ENCODE measurements at regions not wholly inside any gene's neighbourhood (a gene's known extent, or its start where the extent isn't known, plus 50 kb on each side); places are given as distances from the start of the nearest gene placed in this dataset.

GRCh38 chr4:92129408-92129994, 174.3 kb upstream of the GRID2 start:
- Histone ChIP-seq H3K27me3 (ENCODE audit: control insufficient read depth in 2 of 2, insufficient read depth in 1 of 2, low read length in 1 of 2) (no peaks in the 10 kb centered on the region), H3K4me1 (ENCODE audit: control insufficient read depth in 2 of 2, insufficient read depth in 2 of 2, low read length in 2 of 2) (no peaks in the 10 kb centered on the region), H3K9me3 (ENCODE audit: control insufficient read depth in 2 of 2, insufficient read depth in 1 of 2, low read length in 1 of 2) (peaks cover 5 to 17% of the 10 kb centered on the region in 2 donors), H3K27ac (ENCODE audit: low read depth in 1 of 2, low read length in 1 of 2) (no peak overlapping the region), H3K36me3 (ENCODE audit: control insufficient read depth in 2 of 2, insufficient read depth in 2 of 2, low read length in 1 of 2) (no peaks in the 10 kb centered on the region), H3K4me3 (ENCODE audit: low read length in 2 of 2) (no peak overlapping the region)
- DNase-seq (ENCODE audit: low read depth in 6 of 9, low spot score in 9 of 9) = no peak
- WGBS = 90% methylated on average over 5 of the region's 5 CpGs

- Histone ChIP-seq H3K27me3 (ENCODE audit: control insufficient read depth in 2 of 2, insufficient read depth in 1 of 2, low read length in 1 of 2) (no peaks in the 10 kb centered on the region), H3K4me3 (ENCODE audit: low read length in 2 of 2) (no peak overlapping the region), H3K4me1 (ENCODE audit: control insufficient read depth in 2 of 2, insufficient read depth in 2 of 2, low read length in 2 of 2) (no peaks in the 10 kb centered on the region), H3K36me3 (ENCODE audit: control insufficient read depth in 2 of 2, insufficient read depth in 2 of 2, low read length in 1 of 2) (no peaks in the 10 kb centered on the region), H3K9me3 (ENCODE audit: control insufficient read depth in 2 of 2, insufficient read depth in 1 of 2, low read length in 1 of 2) (no peaks in the 10 kb centered on the region), H3K27ac (ENCODE audit: low read depth in 1 of 2, low read length in 1 of 2) (no peak overlapping the region)
- DNase-seq (ENCODE audit: low read depth in 6 of 9, low spot score in 9 of 9) = no peak
- WGBS = 92% methylated on average over 3 of the region's 3 CpGs
These were observed 167.3 kb upstream of the GRID2 start for GRCh38 chr4:92136434-92136833.

GRCh38 chr4:92163348-92163747, 140.4 kb upstream of the GRID2 start:
- 88% methylated on average over 2 of the region's 2 CpGs for WGBS
- H3K27ac ChIP-seq (ENCODE audit: low read depth in 1 of 2, low read length in 1 of 2) = no peak overlapping the region
- no peaks in the 10 kb centered on the region for H3K36me3 ChIP-seq (ENCODE audit: control insufficient read depth in 2 of 2, insufficient read depth in 2 of 2, low read length in 1 of 2)
- peaks cover 0 to 3% of the 10 kb centered on the region in 2 donors for H3K9me3 ChIP-seq (ENCODE audit: control insufficient read depth in 2 of 2, insufficient read depth in 1 of 2, low read length in 1 of 2)
- no peaks in the 10 kb centered on the region for H3K4me1 ChIP-seq (ENCODE audit: control insufficient read depth in 2 of 2, insufficient read depth in 2 of 2, low read length in 2 of 2)
- no peak overlapping the region for H3K4me3 ChIP-seq (ENCODE audit: low read length in 2 of 2)
- DNase-seq (ENCODE audit: low read depth in 6 of 9, low spot score in 9 of 9) = no peak
- H3K27me3 ChIP-seq (ENCODE audit: control insufficient read depth in 2 of 2, insufficient read depth in 1 of 2, low read length in 1 of 2) = no peaks in the 10 kb centered on the region

- no peak for DNase-seq (ENCODE audit: low read depth in 6 of 9, low spot score in 9 of 9)
- Histone ChIP-seq H3K4me1 (ENCODE audit: control insufficient read depth in 2 of 2, insufficient read depth in 2 of 2, low read length in 2 of 2) (no peaks in the 10 kb centered on the region), H3K27me3 (ENCODE audit: control insufficient read depth in 2 of 2, insufficient read depth in 1 of 2, low read length in 1 of 2) (no peaks in the 10 kb centered on the region), H3K9me3 (ENCODE audit: control insufficient read depth in 2 of 2, insufficient read depth in 1 of 2, low read length in 1 of 2) (no peaks in the 10 kb centered on the region), H3K27ac (ENCODE audit: low read depth in 1 of 2, low read length in 1 of 2) (no peak overlapping the region), H3K4me3 (ENCODE audit: low read length in 2 of 2) (no peak overlapping the region), H3K36me3 (ENCODE audit: control insufficient read depth in 2 of 2, insufficient read depth in 2 of 2, low read length in 1 of 2) (no peaks in the 10 kb centered on the region)
- WGBS = 95% methylated on average over 2 of the region's 2 CpGs
These were observed 133.4 kb upstream of the GRID2 start for GRCh38 chr4:92170340-92170739.

- Histone ChIP-seq H3K4me3 (ENCODE audit: low read length in 2 of 2) (no peak overlapping the region), H3K4me1 (ENCODE audit: control insufficient read depth in 2 of 2, insufficient read depth in 2 of 2, low read length in 2 of 2) (no peaks in the 10 kb centered on the region), H3K27me3 (ENCODE audit: control insufficient read depth in 2 of 2, insufficient read depth in 1 of 2, low read length in 1 of 2) (no peaks in the 10 kb centered on the region), H3K27ac (ENCODE audit: low read depth in 1 of 2, low read length in 1 of 2) (no peak overlapping the region), H3K36me3 (ENCODE audit: control insufficient read depth in 2 of 2, insufficient read depth in 2 of 2, low read length in 1 of 2) (no peaks in the 10 kb centered on the region), H3K9me3 (ENCODE audit: control insufficient read depth in 2 of 2, insufficient read depth in 1 of 2, low read length in 1 of 2) (no peaks in the 10 kb centered on the region)
- DNase-seq (ENCODE audit: low read depth in 6 of 9, low spot score in 9 of 9) = no peak
- WGBS = 98% methylated on average over 1 of the region's 1 CpG
These were observed 131.6 kb upstream of the GRID2 start for GRCh38 chr4:92172203-92172602.

- no peak for DNase-seq (ENCODE audit: low read depth in 6 of 9, low spot score in 9 of 9)
- no peak overlapping the region for H3K4me3 ChIP-seq (ENCODE audit: low read length in 2 of 2)
- no peaks in the 10 kb centered on the region for H3K27me3 ChIP-seq (ENCODE audit: control insufficient read depth in 2 of 2, insufficient read depth in 1 of 2, low read length in 1 of 2)
- no peaks in the 10 kb centered on the region for H3K9me3 ChIP-seq (ENCODE audit: control insufficient read depth in 2 of 2, insufficient read depth in 1 of 2, low read length in 1 of 2)
- no peak overlapping the region for H3K27ac ChIP-seq (ENCODE audit: low read depth in 1 of 2, low read length in 1 of 2)
- H3K36me3 ChIP-seq (ENCODE audit: control insufficient read depth in 2 of 2, insufficient read depth in 2 of 2, low read length in 1 of 2) = no peaks in the 10 kb centered on the region
- 77% methylated on average over 1 of the region's 1 CpG for WGBS
- no peaks in the 10 kb centered on the region for H3K4me1 ChIP-seq (ENCODE audit: control insufficient read depth in 2 of 2, insufficient read depth in 2 of 2, low read length in 2 of 2)
These were observed 128.5 kb upstream of the GRID2 start for GRCh38 chr4:92175250-92175649.

- no peaks in the 10 kb centered on the region for H3K36me3 ChIP-seq (ENCODE audit: control insufficient read depth in 2 of 2, insufficient read depth in 2 of 2, low read length in 1 of 2)
- no peaks in the 10 kb centered on the region for H3K4me1 ChIP-seq (ENCODE audit: control insufficient read depth in 2 of 2, insufficient read depth in 2 of 2, low read length in 2 of 2)
- 97% methylated on average over 36 of the region's 36 CpGs for WGBS
- DNase-seq (ENCODE audit: low read depth in 6 of 9, low spot score in 9 of 9) = no peak
- H3K27me3 ChIP-seq (ENCODE audit: control insufficient read depth in 2 of 2, insufficient read depth in 1 of 2, low read length in 1 of 2) = no peaks in the 10 kb centered on the region
- H3K27ac ChIP-seq (ENCODE audit: low read depth in 1 of 2, low read length in 1 of 2) = no peak overlapping the region
- peaks cover 2 to 21% of the 10 kb centered on the region in 2 donors for H3K9me3 ChIP-seq (ENCODE audit: control insufficient read depth in 2 of 2, insufficient read depth in 1 of 2, low read length in 1 of 2)
- H3K4me3 ChIP-seq (ENCODE audit: low read length in 2 of 2) = no peak overlapping the region
These were observed 121.6 kb upstream of the GRID2 start for GRCh38 chr4:92182006-92182735.

GRCh38 chr4:92182736-92183407, 120.9 kb upstream of the GRID2 start:
- Histone ChIP-seq H3K27me3 (ENCODE audit: control insufficient read depth in 2 of 2, insufficient read depth in 1 of 2, low read length in 1 of 2) (no peaks in the 10 kb centered on the region), H3K9me3 (ENCODE audit: control insufficient read depth in 2 of 2, insufficient read depth in 1 of 2, low read length in 1 of 2) (peaks cover 2 to 24% of the 10 kb centered on the region in 2 donors), H3K27ac (ENCODE audit: low read depth in 1 of 2, low read length in 1 of 2) (no peak overlapping the region), H3K4me3 (ENCODE audit: low read length in 2 of 2) (no peak overlapping the region), H3K4me1 (ENCODE audit: control insufficient read depth in 2 of 2, insufficient read depth in 2 of 2, low read length in 2 of 2) (no peaks in the 10 kb centered on the region), H3K36me3 (ENCODE audit: control insufficient read depth in 2 of 2, insufficient read depth in 2 of 2, low read length in 1 of 2) (no peaks in the 10 kb centered on the region)
- DNase-seq (ENCODE audit: low read depth in 6 of 9, low spot score in 9 of 9) = no peak
- WGBS = 97% methylated on average over 33 of the region's 33 CpGs

GRCh38 chr4:92183825-92184224, 119.9 kb upstream of the GRID2 start:
- no peaks in the 10 kb centered on the region for H3K36me3 ChIP-seq (ENCODE audit: control insufficient read depth in 2 of 2, insufficient read depth in 2 of 2, low read length in 1 of 2)
- peaks cover 2 to 24% of the 10 kb centered on the region in 2 donors for H3K9me3 ChIP-seq (ENCODE audit: control insufficient read depth in 2 of 2, insufficient read depth in 1 of 2, low read length in 1 of 2)
- no peak overlapping the region for H3K4me3 ChIP-seq (ENCODE audit: low read length in 2 of 2)
- H3K4me1 ChIP-seq (ENCODE audit: control insufficient read depth in 2 of 2, insufficient read depth in 2 of 2, low read length in 2 of 2) = no peaks in the 10 kb centered on the region
- 98% methylated on average over 13 of the region's 13 CpGs for WGBS
- no peak for DNase-seq (ENCODE audit: low read depth in 6 of 9, low spot score in 9 of 9)
- H3K27ac ChIP-seq (ENCODE audit: low read depth in 1 of 2, low read length in 1 of 2) = no peak overlapping the region
- no peaks in the 10 kb centered on the region for H3K27me3 ChIP-seq (ENCODE audit: control insufficient read depth in 2 of 2, insufficient read depth in 1 of 2, low read length in 1 of 2)
